Memory B cell (primary cell): ENCODE measurements at regions not wholly inside any gene's neighbourhood (a gene's known extent, or its start where the extent isn't known, plus 50 kb on each side); places are given as distances from the start of the nearest gene placed in this dataset.

ENCODE experiments used
- ATAC-seq: fragments of 150-1000 bp; cut with Tn5 transposase; 2 replicates; pipeline ENCODE4 v1.10.0; 2021; ENCODE audit warnings: low read depth, mild to moderate bottlenecking, moderate library complexity
- DNase-seq, 2 donors: peaks; one replicate each; pipeline ENCODE4 v3.0.0; 2022; ENCODE audit warnings: low spot score in 2 of 2
- H3K27ac Mint-ChIP-seq: one replicate; pipeline ENCODE4 v1.8.0; 2022; ENCODE audit warnings: mild to moderate bottlenecking, moderate library complexity, mixed read lengths
- H3K27me3 Mint-ChIP-seq: one replicate; pipeline ENCODE4 v1.8.0; 2022; ENCODE audit warnings: mixed read lengths
- H3K36me3 Mint-ChIP-seq: one replicate; pipeline ENCODE4 v1.8.0; 2022; ENCODE audit warnings: mild to moderate bottlenecking, mixed read lengths
- H3K4me1 Mint-ChIP-seq: one replicate; pipeline ENCODE4 v1.8.0; 2022; ENCODE audit warnings: mixed read lengths
- H3K4me3 Mint-ChIP-seq: one replicate; pipeline ENCODE4 v1.8.0; 2022; ENCODE audit warnings: mild to moderate bottlenecking, moderate library complexity, mixed read lengths
- H3K9me3 Mint-ChIP-seq: one replicate; pipeline ENCODE4 v1.8.0; 2022; ENCODE audit warnings: mixed read lengths

DNA sequence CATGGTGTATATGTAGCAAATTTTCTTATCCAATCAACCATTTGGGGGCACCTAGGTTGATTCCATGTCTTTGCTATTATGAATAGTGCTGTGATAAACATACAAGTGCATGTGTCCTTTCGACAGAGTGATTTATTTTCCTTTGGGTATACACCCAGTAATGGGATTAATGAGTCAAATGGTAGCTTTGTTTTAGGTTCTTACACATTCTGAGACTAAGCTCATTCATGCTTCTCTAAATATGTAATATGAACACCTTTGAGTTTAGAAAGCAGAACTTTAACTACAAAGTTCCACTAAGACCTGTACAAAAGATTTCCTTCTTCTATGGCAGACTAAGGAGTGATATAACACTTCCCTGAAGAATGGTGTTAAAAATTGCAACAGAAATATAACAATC lies 627.0 kb downstream of the KCNA4 start:
- no peak overlapping the region for H3K27ac Mint-ChIP-seq
- no peaks in the 10 kb centered on the region for H3K4me1 Mint-ChIP-seq
- no peaks in the 10 kb centered on the region for H3K9me3 Mint-ChIP-seq
- no peaks in the 10 kb centered on the region for H3K36me3 Mint-ChIP-seq
- ATAC-seq (no peak), DNase-seq (no peak)
- no peaks in the 10 kb centered on the region for H3K27me3 Mint-ChIP-seq
- H3K4me3 Mint-ChIP-seq, result no peak overlapping the region

GRCh38 chr11:29373725-29374124 lies 643.1 kb downstream of the KCNA4 start:
- H3K27me3 Mint-ChIP-seq, result no peaks in the 10 kb centered on the region
- H3K27ac Mint-ChIP-seq, result no peak overlapping the region
- no peak for DNase-seq
- no peak for ATAC-seq
- H3K9me3 Mint-ChIP-seq, result peaks cover 16% of the 10 kb centered on the region
- no peaks in the 10 kb centered on the region for H3K4me1 Mint-ChIP-seq
- H3K36me3 Mint-ChIP-seq, result peaks cover 2% of the 10 kb centered on the region
- no peak overlapping the region for H3K4me3 Mint-ChIP-seq

DNA sequence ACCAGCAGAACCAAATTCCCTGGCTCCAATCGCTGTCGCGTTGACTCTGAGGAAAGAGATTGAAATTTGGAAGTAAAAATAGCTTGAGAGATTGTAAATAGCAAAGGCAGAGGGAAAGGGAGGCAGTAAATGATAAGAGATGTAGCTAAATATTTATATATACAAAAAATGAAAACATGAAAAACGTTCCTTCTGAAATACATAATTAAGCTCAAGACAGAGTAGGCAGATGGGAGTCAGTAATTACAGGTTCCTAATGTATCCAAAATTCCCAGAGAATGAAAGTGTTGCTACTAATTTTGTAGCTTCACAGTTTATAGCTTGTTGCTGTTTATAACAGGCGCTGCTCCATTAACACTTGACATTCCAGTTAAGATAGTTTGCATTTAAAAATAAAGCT lies 648.7 kb downstream of the KCNA4 start:
- Mint-ChIP-seq H3K4me1 (no peaks in the 10 kb centered on the region), H3K27ac (no peak overlapping the region), H3K9me3 (peaks cover 6% of the 10 kb centered on the region), H3K27me3 (no peaks in the 10 kb centered on the region), H3K36me3 (no peaks in the 10 kb centered on the region), H3K4me3 (no peak overlapping the region)
- no peak for DNase-seq
- no peak for ATAC-seq

- H3K36me3 Mint-ChIP-seq, result no peaks in the 10 kb centered on the region
- peaks cover 2% of the 10 kb centered on the region for H3K27me3 Mint-ChIP-seq
- DNase-seq (no peak), ATAC-seq (no peak)
- no peaks in the 10 kb centered on the region for H3K4me1 Mint-ChIP-seq
- H3K27ac Mint-ChIP-seq, result no peak overlapping the region
- H3K9me3 Mint-ChIP-seq, result peaks cover 4% of the 10 kb centered on the region
- H3K4me3 Mint-ChIP-seq, result no peak overlapping the region
Observed at GRCh38 chr11:29364006-29364405, 652.8 kb downstream of the KCNA4 start.

DNA sequence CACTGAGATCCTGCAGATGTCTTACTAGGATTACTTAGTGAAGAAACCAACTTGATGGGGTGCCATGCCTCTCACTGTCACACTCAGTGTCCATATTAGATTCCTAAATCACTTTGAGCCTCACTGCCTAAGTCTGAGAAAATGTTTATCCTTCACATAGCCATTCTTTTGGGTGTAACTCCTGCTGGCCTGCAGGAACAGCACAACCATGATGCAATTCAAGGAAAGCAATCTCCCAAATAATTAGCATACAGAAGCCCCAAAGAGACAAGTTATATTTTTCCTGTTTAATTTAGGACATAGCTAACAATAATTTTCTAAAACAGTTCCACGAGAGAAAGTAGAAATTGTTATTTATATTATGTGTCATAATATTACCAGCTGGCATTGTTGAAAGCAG lies 655.5 kb downstream of the KCNA4 start:
- H3K36me3 Mint-ChIP-seq, result no peaks in the 10 kb centered on the region
- no peak overlapping the region for H3K4me3 Mint-ChIP-seq
- DNase-seq, result no peak

DNA sequence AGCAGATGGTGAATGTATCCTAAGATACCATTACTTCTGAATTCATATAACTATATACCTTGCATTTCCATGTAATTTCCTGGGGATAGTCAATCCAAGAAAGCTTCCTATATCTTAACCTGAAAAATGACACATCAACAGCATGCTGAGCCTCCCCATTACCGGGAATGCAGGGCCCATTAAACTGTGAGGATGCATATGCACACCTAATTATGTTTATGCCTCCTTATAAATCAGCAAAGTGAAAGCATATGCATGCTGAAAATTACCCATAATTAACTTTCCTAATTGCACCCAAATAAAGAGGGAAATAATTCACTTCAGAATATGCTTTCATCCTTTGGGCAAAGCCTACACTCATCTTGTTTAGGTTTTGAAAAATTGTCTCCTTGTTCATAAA lies 663.0 kb downstream of the KCNA4 start:
- no peaks in the 10 kb centered on the region for H3K4me1 Mint-ChIP-seq
- H3K27me3 Mint-ChIP-seq, result no peaks in the 10 kb centered on the region
- DNase-seq (no peak), ATAC-seq (no peak)
- no peaks in the 10 kb centered on the region for H3K36me3 Mint-ChIP-seq
- H3K9me3 Mint-ChIP-seq, result peaks cover 2% of the 10 kb centered on the region
- no peak overlapping the region for H3K4me3 Mint-ChIP-seq
- H3K27ac Mint-ChIP-seq, result no peak overlapping the region

More for the DNA sequence above, 655.5 kb downstream of the KCNA4 start:
- ATAC-seq, result no peak
- Mint-ChIP-seq H3K27me3 (peaks cover 2% of the 10 kb centered on the region), H3K9me3 (peaks cover 4% of the 10 kb centered on the region), H3K27ac (no peak overlapping the region), H3K4me1 (no peaks in the 10 kb centered on the region)

GRCh38 chr11:29352273-29352795 lies 664.5 kb downstream of the KCNA4 start:
- ATAC-seq (no peak), DNase-seq (no peak)
- Mint-ChIP-seq H3K27me3 (no peaks in the 10 kb centered on the region), H3K4me3 (no peak overlapping the region), H3K4me1 (no peaks in the 10 kb centered on the region), H3K9me3 (peaks cover 2% of the 10 kb centered on the region), H3K36me3 (no peaks in the 10 kb centered on the region), H3K27ac (no peak overlapping the region)

DNA sequence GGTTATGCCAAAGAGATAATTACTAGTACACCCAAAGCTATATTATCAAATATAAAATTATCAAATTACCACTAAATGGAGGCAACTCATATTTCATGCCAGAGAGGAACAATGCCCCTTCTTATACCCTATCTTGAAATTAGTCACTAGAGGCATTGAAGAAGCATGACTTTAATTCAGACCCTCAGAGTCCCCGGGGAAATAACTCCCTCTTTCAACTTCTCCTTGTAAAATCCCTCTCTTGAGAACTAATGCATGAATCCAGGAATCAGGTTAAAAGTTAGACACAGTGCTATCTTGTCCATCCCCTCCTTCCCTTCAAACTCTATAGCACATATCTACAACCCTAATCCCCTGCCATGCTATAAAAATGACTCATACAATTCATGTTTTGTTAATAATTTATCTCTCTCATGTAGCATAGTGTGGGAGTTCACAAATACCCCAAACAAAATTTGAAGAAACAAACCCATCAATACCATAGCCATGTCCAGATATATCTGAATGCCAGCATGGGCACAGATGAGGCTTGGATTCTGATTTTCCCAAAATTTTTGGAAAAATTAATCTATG lies 665.4 kb downstream of the KCNA4 start:
- ATAC-seq (no peak), DNase-seq (no peak)
- Mint-ChIP-seq H3K36me3 (no peaks in the 10 kb centered on the region), H3K27ac (no peak overlapping the region), H3K4me1 (no peaks in the 10 kb centered on the region), H3K4me3 (no peak overlapping the region), H3K27me3 (no peaks in the 10 kb centered on the region), H3K9me3 (peaks cover 2% of the 10 kb centered on the region)

DNA sequence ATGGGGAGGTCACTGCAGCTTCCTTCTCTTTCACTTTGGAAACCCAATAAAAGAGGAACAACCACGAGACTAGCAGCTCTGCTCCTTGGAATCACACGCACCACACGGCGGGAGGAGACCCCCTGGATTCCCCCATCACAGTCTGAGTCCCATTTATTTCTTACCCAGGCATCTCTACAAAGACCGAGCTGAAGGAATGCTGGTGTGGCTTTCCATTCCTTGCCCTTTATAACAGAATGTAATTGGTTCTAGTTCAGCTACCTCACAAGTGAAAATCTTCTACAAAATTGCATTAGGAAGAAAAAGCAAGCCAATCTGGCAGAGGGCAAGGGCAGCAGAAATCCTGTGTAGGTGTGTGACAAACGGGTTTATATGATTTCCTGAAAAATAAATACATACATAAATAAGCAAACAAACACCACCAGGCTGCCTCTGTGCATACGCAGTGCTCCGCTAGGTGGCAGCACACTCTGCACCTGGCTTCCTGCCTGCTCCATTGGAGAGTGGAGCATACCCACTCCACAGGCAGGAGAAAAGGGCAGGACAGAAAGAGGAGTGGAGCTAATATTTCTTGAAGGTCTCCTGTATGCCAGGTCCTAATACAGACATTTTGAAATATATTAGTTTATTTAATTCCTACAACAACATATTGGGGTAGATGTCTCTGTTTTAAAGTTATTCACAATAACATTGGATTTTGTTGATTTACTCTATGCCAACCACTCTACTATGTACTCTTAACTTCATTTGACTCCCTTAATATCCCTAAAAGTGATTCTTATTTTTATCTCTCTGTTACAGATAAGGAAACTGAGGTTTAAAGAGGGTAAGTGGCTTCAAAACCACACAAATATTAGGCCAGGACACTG lies 673.1 kb downstream of the KCNA4 start:
- no peak overlapping the region for H3K4me3 Mint-ChIP-seq
- DNase-seq (peak; percentile 3 to 18), ATAC-seq (no peak)
- H3K36me3 Mint-ChIP-seq, result no peaks in the 10 kb centered on the region
- H3K27ac Mint-ChIP-seq, result no peak overlapping the region
- no peaks in the 10 kb centered on the region for H3K9me3 Mint-ChIP-seq
- H3K4me1 Mint-ChIP-seq, result no peaks in the 10 kb centered on the region
- no peaks in the 10 kb centered on the region for H3K27me3 Mint-ChIP-seq

- Mint-ChIP-seq H3K4me3 (no peak overlapping the region), H3K36me3 (no peaks in the 10 kb centered on the region), H3K9me3 (peaks cover 5% of the 10 kb centered on the region), H3K27ac (no peak overlapping the region), H3K27me3 (no peaks in the 10 kb centered on the region), H3K4me1 (no peaks in the 10 kb centered on the region)
- no peak for ATAC-seq
- DNase-seq, result no peak
Observed at GRCh38 chr11:29336727-29337575, 679.9 kb downstream of the KCNA4 start.

- DNase-seq (no peak), ATAC-seq (no peak)
- Mint-ChIP-seq H3K4me1 (no peaks in the 10 kb centered on the region), H3K36me3 (no peaks in the 10 kb centered on the region), H3K27ac (no peak overlapping the region), H3K27me3 (no peaks in the 10 kb centered on the region), H3K9me3 (peaks cover 5% of the 10 kb centered on the region), H3K4me3 (no peak overlapping the region)
Observed at GRCh38 chr11:29334776-29335130, 682.1 kb downstream of the KCNA4 start.

DNA sequence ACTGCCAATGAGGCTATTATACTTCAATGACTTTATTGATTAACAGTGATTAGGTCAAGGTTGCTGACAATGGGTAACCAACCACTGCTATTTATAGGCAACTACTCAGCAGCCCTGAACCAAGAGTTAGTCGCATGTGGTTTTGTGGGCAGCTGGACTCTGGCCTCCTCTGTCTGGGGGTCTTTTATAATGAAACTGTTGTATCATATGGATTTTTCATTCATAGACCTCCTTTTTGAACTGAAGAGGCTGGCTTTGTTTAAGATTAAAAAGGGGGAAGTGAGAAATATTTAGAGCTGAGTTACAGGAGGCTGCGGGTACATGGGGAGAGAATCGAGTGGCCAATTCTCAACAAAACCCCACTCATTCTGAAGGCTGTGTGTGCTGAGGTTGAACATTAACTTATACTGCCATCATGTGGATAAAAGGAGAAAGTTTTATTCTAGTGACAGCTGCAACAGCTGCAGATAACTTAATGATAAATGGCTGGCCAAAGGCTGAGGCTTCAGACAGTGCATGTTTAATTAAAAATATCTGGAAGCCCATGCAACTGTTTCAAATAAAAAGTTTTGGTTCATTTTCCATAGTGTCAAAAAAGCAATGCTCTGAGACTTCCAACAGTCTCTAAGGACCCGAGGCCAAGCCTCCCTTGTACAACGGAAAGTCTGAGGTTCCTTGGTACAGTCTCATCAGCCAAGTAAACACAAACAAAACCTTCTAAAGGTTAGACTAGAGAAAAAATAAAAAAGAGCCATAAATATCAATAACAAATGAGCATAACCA lies 682.6 kb downstream of the KCNA4 start:
- H3K4me3 Mint-ChIP-seq, result no peak overlapping the region
- H3K27ac Mint-ChIP-seq, result no peak overlapping the region
- H3K9me3 Mint-ChIP-seq, result peaks cover 5% of the 10 kb centered on the region
- DNase-seq (no peak), ATAC-seq (no peak)
- H3K27me3 Mint-ChIP-seq, result no peaks in the 10 kb centered on the region
- H3K4me1 Mint-ChIP-seq, result no peaks in the 10 kb centered on the region
- no peaks in the 10 kb centered on the region for H3K36me3 Mint-ChIP-seq

GRCh38 chr11:29331451-29332010 lies 685.3 kb downstream of the KCNA4 start:
- H3K4me3 Mint-ChIP-seq, result no peak overlapping the region
- DNase-seq (no peak), ATAC-seq (no peak)
- H3K36me3 Mint-ChIP-seq, result no peaks in the 10 kb centered on the region
- no peaks in the 10 kb centered on the region for H3K4me1 Mint-ChIP-seq
- H3K27ac Mint-ChIP-seq, result no peak overlapping the region
- peaks cover 4% of the 10 kb centered on the region for H3K9me3 Mint-ChIP-seq
- no peaks in the 10 kb centered on the region for H3K27me3 Mint-ChIP-seq
